Fibroblast of skin of right quadriceps (primary cell): ENCODE measurements at regions not wholly inside any gene's neighbourhood (a gene's known extent, or its start where the extent isn't known, plus 50 kb on each side); places are given as distances from the start of the nearest gene placed in this dataset.

Experiments used
- DNase-seq: peaks from one replicate; pipeline ENCODE4 v3.0.0-alpha.2; 2013

DNA sequence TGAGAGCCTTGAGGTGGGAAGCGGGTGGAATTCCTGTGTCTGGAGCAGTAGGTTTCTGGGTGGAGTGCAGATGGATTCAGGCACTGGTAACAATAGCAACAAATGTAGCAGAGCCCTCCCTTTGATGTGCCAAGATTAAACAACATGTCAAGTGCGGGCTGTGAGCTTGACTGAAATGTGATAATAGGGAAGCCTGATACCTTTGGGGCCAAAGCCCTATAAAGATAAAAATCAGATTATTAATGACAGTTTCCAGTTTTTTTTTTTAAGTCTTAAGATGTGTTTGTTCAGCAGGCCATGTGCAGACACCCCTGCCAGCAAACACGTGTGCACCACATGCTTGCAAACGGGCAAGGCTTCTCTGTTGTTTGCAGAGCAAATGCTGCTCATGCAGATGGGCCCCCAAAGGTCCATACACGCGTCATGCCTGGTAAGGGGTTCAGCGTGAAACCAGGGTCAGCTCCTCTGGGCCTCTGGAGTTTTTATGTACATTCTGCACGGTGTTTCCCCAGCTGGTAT lies 193.2 kb downstream of the GADD45G start:
- no peak for DNase-seq

DNA sequence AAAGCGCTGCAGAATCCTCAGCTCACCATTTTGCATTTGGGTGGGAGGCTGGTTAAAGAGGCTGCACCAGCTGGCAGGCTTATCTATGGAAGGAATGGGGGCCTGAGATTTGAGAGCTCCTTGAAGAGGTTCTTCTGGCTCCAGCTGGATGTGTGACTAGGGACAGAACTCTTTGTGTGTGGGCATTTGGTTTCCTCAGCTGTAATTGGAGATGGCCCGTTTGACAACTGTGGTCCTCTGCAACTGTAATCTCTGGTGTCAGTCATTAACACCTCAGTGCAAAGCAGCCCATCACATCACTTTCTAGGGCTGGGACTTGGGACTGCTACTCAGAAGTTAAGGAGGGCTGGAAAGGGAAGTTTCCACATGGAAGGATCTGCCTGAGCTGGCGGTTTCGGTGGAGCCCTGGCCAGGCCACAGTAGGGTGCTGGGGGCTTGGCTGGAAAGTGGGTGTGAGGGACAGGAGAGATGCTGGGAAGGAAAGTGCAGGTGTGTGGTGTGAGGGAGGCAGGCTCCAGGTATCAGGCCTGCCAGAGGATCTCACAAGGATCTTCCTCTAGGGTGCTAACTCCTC lies 193.8 kb downstream of the GADD45G start:
- no peak for DNase-seq

DNA sequence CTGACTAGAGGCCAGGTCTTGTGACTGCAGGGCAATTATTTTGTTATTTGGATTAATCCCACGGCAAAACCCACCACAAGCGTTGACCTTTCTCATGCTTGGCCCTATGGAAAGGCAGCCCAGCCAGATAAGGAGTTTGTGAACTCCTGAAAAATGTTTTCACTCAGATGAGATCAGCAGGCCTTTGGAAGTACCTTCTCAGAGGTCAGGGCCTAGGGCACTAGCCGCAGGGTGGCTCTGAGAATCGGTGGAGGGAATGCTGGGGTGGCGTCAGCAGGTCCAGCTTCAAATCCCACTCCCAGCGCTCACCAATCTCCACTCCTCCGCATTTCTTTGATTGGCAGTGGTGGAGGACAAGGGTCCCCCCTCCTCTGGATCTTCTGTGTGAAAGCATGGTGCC lies 194.4 kb downstream of the GADD45G start:
- DNase-seq, result no peak

DNA sequence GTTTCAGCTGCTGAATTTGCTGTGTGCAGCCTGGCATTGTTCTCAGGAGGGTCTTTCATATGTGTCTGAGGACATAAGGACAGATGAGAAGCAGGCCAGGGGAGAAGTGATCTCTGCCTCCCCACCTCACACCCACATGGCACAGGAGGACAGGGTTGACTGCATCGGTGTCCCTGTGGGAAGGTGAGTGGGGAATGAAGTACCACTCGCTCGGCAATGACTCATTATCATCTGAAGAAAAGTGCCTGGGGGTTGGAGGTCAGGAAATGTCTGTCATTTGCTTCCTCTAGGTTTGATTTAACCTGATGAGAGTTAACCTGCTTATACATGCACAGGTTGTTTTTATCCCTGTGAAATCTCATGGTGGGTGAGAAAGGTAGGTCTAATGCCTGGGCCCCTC lies 195.0 kb downstream of the GADD45G start:
- DNase-seq, result no peak

DNA sequence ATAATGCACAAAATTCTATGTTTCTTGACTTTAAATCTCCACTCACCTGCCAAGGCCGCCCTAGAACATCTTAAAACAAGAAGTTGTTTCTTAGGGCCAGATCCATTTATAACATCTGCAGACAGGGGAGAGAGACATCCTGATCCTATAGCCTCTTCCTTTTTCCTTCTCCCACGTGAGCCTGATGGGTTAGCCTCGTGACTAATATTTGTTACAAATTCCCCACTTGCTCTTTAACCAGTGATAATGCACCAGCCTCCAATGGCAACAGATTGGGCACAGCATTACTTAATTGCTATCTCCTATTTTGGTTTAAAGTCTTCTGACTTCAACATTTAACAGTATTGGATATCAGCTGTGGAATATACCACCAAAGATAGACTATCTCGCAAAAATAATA lies 196.5 kb downstream of the GADD45G start:
- no peak for DNase-seq

DNA sequence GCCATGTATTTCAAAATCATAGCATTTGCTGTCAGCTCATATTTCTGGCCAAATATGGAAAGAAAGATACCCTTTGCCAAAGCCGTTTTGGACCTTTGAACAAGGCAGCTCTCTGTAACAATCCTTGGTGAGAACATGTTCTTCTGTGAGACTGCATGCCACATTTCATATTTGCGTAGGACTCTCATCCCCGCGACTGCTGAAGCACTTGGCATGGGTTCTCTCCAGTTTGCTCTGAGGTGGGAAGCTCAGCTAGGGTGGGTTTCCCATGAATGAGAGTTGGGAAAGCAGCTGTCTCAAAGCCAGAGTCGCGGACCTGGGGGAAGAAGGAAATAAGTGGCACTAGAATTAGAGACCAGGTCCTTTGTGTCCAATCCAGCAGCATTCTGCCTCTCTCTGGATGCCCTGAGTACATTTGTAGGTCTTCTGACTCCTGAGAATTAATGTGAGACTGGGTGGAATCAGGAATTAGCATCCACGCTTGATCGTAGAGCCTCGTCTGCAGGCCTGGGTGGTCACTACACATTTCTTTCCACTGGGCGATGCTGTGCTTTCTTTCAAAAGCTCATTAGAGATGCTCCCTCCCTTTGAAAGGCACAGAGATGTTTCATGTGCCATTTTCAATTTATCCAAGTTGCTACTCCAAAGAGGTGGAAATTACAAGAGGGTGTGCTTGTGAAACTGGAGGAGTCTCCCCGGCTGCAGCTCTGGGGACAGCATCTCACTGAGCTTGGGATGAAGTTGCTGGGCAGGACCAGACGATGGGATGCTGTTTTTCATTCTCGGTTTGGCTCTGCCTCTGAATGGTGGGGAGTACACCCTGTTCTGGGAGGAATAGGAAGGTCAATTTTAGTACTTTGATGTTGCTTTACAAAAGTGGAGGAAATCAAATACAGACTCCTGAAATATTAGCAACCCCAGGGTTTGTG lies 197.2 kb downstream of the GADD45G start:
- DNase-seq, result no peak

DNA sequence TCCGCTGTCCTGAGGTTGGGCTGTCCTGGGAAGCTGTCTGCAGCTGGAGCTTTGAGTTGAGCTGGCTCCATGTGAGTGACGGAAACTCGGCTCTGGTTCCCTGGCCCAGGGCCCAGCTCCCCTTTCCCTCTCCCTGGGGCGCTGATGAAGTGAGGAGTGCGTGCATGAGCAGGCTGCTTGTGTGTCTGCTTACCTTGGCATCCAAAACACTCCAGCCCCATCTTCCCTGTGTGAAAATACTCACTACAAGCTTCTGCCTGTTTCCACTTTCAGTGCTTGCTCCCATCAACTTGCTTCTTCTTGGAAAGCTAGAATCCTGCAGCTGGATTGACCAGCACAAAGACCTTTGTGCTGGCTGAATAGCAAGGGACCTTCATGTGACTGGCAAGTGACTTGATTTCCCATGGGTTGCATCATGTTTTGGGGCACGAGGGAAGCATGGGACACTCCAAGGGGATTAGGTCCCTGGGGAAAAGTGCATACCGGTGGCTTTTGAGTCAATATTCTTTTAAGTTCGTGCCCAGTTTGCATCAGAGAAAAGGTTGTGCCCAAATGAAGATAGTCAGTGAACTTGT lies 198.1 kb downstream of the GADD45G start:
- DNase-seq, result peak; percentile 71

DNA sequence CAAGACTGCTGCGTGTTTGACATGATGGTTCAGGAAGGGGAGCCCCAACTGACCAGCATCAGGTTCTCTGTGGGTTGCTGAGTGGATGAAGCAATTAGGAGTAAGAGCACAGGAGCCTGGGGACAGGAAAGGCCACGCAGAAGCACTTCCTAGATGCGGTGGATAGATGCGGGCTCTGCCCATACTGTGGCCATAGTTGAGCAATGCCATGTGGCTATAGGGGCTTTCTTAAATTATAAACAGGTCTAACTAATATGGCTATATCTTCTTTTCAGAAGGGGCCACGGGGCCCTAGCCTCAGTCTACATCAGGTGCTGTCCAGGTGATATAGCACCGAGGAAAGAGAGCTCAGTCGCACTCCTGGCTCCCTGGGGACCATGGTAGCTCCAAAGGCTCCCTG lies 198.6 kb downstream of the GADD45G start:
- no peak for DNase-seq

DNA sequence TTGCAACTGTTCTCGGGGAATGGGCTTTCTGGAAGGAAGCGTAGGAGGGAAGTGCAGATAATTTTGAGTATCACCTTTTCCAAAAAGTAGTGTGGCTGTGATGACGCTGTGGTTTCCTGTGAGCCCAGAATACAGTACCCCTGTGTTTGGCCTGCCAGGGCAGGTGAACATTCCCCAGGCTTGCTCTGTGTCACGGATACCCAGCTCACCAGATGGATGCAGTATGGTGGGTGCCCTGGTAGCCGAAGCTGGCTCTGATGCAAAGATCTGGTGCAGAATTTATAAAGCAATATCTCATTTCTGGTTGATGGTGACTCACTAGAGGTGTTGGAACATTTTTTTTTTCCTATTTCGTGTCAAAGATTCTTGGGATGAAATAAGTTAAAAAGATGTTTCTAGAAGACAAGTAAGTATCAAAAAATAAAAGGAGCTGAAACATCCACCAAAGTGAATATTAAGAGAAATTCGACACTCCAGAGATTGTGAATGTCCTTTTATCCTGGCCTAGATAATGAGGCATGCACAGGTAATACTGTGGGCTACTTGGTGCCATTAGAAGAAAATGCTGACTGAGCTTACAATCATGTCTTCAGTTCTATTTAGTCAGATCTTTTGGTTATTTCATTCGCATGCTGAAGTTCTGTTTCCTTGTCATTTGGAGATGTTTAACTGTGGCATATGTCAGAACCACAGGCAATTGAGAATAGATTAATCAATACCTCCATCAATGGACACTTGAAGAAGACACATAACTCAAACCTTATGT lies 200.1 kb downstream of the GADD45G start:
- no peak for DNase-seq

DNA sequence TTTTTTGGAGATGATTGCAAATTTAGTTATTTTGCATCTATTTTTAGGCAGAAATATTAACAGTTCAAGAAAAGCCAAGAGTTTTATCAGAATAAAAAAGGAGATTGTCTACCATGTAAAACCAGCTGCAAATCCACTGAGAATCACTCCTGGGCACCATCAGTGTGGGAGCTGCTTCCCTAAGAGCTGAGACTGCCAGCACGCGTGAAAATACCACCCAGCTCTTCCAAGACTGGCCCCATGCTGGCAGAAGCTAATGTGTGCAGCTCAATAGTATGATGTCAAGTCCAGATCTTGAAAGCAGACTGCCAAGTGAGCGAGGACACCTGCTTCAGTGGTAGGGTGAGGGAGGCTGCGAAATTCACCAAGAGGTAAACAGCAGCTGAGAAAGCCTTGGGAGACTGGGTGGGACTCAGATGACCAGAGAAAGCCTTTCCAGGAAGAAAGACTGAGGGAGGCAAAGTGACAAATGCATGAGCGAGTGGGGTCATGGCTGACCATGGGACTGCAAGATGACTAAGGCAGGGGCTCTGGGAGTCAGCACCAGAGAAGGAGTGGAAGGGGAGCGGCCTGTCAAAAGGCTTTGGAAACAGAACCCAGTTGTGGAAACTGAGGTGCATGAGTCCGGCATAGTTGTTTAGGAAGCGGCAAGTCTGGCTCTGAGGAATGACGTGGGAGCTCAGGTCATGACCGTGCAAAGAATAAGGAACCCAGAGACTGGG lies 200.9 kb downstream of the GADD45G start:
- DNase-seq, result no peak

DNA sequence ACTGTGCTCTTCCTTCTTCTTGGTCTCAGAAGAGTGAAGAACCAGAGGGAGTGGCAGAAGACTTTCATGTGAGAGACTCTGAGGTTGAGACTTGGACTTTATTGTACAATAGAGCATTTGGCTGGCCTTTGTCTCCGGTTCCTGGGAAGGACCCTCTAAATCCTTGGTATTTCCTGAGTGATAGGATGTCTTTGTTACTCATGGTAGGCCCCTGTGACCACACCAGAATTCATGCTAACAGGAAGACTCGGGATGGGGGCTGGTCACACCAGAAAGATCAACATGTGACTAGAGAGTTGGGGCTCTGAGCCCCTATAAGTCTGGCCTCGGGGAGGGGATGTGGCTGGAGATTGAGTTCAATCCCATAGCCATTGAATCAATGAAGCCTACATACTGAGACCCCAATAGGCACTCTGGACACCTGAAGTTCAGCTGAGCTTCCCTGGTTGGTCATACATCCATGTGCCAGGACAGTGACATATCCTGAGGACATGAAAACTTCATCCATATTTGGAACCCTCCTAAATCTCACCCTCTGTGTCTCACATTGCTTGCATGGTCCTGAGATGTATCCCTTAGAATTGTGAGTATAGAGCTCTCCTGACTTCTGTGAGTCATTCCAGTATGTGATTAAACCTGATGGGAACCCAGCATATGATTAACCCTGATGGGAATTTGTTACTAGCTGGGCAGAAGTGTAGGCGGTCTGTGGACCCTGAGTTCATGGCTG lies 201.7 kb downstream of the GADD45G start:
- DNase-seq, result peak; percentile 81

DNA sequence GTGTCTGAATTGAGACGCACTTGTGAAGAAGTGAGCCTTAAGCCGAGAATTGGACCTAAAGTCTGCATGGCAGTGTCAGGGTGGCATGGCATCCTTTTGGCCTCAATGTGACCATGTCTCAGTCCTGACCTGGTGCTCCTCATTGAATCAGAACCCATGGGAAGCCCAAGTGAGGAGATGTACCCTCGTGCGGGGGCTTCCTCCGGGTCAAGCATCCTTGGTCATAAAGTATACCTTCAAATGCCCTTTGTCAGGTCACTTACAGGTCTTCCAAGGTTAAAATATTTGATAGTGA lies 202.2 kb downstream of the GADD45G start:
- no peak for DNase-seq

DNA sequence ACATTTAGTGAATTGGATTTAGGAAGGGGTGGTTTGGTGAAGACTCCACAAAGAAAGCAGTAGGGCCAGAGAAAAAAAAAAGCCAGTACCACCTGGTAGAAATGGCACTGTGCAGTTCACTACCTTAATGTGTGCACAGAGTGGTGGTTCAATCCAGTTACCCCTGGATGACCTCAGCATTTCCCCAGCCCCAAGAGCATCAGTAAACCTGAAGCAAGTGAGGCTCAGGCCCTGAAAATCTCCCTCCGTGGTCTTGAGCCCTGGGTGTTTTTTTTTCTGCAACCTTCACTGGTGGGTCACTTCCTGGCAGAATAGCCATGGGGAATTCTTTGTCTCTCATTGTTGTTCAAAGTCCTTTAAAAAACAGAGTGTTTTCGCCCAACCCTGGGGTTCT lies 202.9 kb downstream of the GADD45G start:
- no peak for DNase-seq

DNA sequence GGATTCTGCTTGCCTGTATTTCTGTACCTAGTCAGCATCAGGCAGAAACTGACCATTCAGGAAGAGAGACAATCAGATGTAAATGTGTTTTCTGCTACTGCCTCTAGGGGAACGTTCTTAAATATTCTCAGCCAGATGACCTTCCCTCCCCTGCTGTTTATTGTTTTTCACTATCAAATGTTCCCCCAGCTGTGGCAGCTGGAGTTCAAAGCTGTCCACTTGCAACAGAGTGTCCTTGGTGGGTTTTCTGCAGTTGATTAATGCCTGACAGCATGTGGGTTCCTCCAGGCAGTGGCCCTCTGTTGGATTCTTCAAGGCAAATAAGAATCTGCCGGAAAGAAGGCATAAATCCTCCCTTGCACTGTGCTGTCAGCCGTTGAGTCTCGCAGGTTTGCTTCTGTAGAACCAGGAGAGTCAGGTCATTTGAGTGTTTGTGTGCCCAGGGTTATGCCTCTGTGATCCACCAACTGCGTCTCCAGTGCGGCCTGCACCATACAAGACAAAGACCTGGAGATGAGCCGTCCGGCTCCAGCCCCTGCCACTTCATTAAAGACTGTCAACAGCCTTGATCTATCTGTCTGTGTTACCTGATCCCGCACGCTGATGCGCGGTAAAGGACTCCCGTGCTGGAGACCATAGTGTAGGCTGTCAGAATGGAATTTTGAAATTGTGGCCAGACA lies 203.4 kb downstream of the GADD45G start:
- DNase-seq, result peak; percentile 62

DNA sequence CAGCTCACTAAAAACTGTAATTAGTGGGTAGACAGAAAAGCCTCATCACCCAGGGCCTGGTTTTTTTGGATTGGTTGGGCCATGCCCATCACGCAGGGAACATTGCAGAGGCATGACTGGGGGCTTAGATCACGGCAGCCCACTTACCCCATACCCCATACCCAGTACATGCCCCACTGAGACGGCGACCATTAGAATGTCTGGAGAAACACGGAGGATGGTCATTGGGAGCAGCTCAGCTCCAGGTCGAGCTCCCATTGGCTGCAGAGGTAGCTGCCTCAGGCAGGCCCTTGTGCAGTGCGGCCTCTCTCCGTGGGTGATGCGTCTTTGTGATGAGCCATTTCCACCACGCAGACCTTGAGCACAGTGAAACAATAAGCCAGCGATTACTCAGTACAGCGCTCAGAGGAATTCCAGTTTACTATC lies 204.0 kb downstream of the GADD45G start:
- peak; percentile 71 for DNase-seq

DNA sequence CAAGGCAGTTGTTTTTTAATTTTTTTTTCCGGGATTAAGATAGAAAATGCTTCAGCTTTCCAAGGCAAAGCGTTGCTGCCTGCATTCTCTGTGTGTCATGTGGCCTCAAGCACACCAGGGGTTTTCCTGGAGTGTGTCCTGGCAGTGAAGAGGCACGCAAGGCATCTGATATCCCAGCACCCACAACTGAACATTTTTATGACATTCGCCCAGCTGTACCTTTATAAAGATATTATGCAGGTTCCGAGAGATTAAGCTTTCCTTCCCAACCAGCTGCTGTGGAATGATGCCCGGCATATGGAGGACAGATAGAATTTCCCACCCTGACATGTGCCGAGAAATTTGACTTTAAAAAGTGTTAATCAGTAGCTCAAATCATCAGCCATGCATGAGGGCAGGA lies 205.6 kb downstream of the GADD45G start:
- peak; percentile 67 for DNase-seq

DNA sequence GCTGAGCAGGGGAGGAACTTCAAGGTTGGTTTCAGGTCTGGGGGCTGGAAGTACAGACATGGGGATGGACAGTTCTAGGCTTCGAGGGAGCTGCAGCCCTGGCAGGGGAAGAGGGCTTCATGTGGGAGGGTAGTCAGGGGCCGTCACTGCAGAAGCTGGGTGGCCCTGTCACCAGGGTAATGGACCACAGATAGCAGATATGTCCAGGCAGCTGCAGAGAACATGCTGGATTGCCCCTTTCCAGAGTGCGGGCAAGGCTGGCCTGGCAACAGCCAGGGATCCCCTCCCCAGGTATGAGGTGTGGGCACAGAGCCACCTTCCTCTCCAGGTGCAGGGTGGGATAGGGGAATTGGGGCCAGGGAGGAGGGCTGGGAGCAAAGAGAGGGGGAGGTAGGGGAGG lies 206.5 kb downstream of the GADD45G start:
- no peak for DNase-seq

DNA sequence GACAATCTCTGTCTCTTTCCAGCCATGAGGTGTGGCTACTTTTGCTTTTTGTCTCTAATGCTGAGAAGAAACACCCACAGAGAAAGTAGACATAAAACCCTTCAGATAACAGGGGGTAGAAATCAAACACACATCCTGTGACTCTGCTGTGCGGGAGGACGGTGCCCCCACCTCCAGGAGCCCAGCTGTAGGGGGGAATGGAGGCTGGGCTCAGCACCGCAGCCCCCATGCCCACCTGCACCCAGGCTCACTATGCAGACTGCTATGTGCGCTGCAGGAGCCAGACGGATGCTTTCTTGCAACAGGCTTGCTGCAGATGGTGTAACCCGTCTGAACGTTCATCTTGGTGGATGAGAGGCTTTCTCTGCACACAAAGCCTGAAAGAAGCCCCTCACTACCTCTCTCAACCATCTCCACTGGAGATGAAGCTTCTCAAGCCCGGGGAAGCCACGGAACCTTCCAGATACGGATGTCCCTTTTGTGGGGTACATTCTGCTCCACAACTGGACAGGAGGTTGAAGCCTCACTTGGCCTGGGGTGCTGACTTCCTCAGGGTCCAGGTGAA lies 207.2 kb downstream of the GADD45G start:
- no peak for DNase-seq

DNA sequence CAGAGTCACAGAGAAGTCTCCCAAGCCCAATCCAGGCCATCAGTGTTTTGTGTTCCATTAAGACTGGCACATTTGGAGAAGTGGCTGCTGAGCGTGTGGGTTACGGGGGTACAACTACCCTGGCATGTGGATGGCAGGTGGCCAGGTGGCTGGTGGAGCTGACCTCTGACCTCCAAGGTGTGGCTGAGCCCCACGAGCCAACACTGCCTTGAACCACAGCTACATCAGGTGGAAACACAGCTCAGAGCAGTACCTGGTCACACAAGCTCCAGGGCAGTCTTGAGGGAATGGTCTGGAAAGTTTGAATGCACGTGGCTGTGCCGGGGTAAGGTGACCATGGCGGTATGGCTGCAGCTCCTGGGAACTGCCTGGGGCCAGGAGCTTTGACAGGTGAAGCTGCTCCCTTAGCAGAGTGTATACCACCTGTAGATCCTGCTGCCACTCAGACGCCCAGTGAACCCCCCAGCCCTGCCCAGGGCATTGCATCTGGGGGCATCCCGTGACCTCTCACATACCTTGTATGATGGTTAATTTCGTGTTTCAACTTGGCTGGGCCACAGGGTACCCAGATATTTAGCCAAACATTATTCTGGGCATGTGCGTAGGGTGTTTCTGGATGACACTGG lies 207.9 kb downstream of the GADD45G start:
- no peak for DNase-seq

DNA sequence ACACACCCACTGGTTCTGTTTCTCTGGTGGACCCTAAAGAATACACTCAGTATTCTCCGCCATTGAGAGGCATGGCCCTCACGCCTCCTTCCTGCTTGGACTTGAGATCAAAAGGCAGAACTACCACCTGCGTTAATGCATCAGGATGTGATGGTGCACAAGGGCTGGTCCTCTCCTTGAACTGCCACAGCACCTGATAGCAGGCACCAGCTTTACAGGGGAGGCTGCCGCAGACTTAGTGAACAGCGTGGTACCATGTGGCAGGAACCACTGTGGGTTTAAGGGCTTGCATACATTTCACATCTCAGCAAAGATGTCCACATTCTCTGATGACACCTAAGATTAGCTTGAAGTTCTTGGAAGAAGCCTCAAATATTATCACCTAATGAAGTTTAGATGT lies 208.7 kb downstream of the GADD45G start:
- no peak for DNase-seq
